OCI-LY7 (cell line): ENCODE measurements at regions not wholly inside any gene's neighbourhood (a gene's known extent, or its start where the extent isn't known, plus 50 kb on each side); places are given as distances from the start of the nearest gene placed in this dataset.

Experiments used
- BruUV-seq: library from RNA; stranded (reverse); fragments of 400-500 nt; replicated peaks from 2 replicates; lab custom pipeline; 2021; lab: Mats Ljungman, UMichigan
- CTCF ChIA-PET: fragments of 300-600 bp; sonication (Branson Sonifier 250); formaldehyde crosslinking; loops from one replicate; lab custom pipeline; 2022; ENCODE audit warnings: antibody characterized with exemption; ENCODE audit not compliant: unreplicated experiment; lab: Charles Lee
- POLR2A ChIA-PET: fragments of 300-600 bp; sonication (Branson Sonifier 250); formaldehyde crosslinking; loops from one replicate; lab custom pipeline; 2022; ENCODE audit warnings: antibody characterized with exemption; lab: Charles Lee
- DNase-seq: peaks from one replicate; pipeline ENCODE4 v3.0.0-alpha.2; 2015; ENCODE audit warnings: low spot score
- H2AFZ ChIP-seq: fragments of 200-600 bp; sonication (generic), shearing (Covaris generic); 2 replicates; pipeline ENCODE4 v1.6.1; 2014; ENCODE audit warnings: mild to moderate bottlenecking, antibody characterized with exemption, low read length, moderate library complexity
- H3K27ac ChIP-seq: fragments of 200-600 bp; sonication (generic); 2 replicates; pipeline ENCODE4 v1.5.1; 2014; ENCODE audit warnings: mixed run types, low read depth, mild to moderate bottlenecking, moderate library complexity, low read length, inconsistent platforms; ENCODE audit not compliant: poor library complexity, severe bottlenecking
- H3K36me3 ChIP-seq: fragments of 200-600 bp; sonication (generic); 2 replicates; pipeline ENCODE4 v1.6.1; 2014; ENCODE audit warnings: mild to moderate bottlenecking, antibody characterized with exemption, low read length, moderate library complexity, mixed read lengths; ENCODE audit not compliant: insufficient read depth
- H3K4me1 ChIP-seq: fragments of 200-600 bp; sonication (generic); 2 replicates; pipeline ENCODE4 v1.5.1; 2014; ENCODE audit warnings: mild to moderate bottlenecking, low read length; ENCODE audit not compliant: insufficient read depth, poor library complexity, severe bottlenecking
- H3K4me2 ChIP-seq: fragments of 200-600 bp; sonication (generic); 2 replicates; pipeline ENCODE4 v1.6.1; 2014; ENCODE audit warnings: mild to moderate bottlenecking, low read length
- H3K4me3 ChIP-seq: fragments of 200-600 bp; sonication (generic); 2 replicates; pipeline ENCODE4 v1.5.1; 2014; ENCODE audit warnings: mild to moderate bottlenecking, low read depth, low read length; ENCODE audit not compliant: poor library complexity, severe bottlenecking
- H3K79me2 ChIP-seq: fragments of 200-600 bp; sonication (generic); 2 replicates; pipeline ENCODE4 v1.6.1; 2016; ENCODE audit warnings: low read depth, mild to moderate bottlenecking, low read length, moderate library complexity, mixed read lengths; ENCODE audit not compliant: insufficient read depth
- H3K9me2 ChIP-seq: fragments of 200-600 bp; sonication (generic); 2 replicates; pipeline ENCODE4 v1.6.1; 2016; ENCODE audit warnings: mild to moderate bottlenecking, low read length, mixed read lengths; ENCODE audit not compliant: insufficient read depth
- H3K9me3 ChIP-seq: fragments of 200-600 bp; sonication (generic); 2 replicates; pipeline ENCODE4 v1.6.1; 2014; ENCODE audit warnings: mild to moderate bottlenecking, mixed run types, low read length, mixed read lengths
- H4K20me1 ChIP-seq: fragments of 200-600 bp; sonication (generic); 2 replicates; pipeline ENCODE4 v1.6.1; 2014; ENCODE audit warnings: mild to moderate bottlenecking, antibody characterized with exemption, low read length, moderate library complexity, mixed read lengths; ENCODE audit not compliant: insufficient read depth
- CTCF ChIP-seq: fragments of 200-600 bp; sonication (generic); conservative IDR thresholded peaks from 2 replicates; pipeline ENCODE4 v1.5.1; 2014; ENCODE audit warnings: mild to moderate bottlenecking, antibody characterized with exemption, low read length, moderate library complexity, mixed read lengths
- EZH2phosphoT487 ChIP-seq: fragments of 200-600 bp; sonication (generic); IDR thresholded peaks from 2 replicates; pipeline ENCODE4 v1.6.1; 2018; ENCODE audit warnings: low read depth, borderline replicate concordance, mild to moderate bottlenecking, mixed run types, antibody characterized with exemption, low read length, moderate library complexity, mixed read lengths
- intact Hi-C: fragments of 100-400 bp; cut with micrococcal nuclease; formaldehyde crosslinking; loops from one replicate; pipeline ENCODE4 v1.10.0; 2022; ENCODE audit not compliant: unreplicated experiment

DNA sequence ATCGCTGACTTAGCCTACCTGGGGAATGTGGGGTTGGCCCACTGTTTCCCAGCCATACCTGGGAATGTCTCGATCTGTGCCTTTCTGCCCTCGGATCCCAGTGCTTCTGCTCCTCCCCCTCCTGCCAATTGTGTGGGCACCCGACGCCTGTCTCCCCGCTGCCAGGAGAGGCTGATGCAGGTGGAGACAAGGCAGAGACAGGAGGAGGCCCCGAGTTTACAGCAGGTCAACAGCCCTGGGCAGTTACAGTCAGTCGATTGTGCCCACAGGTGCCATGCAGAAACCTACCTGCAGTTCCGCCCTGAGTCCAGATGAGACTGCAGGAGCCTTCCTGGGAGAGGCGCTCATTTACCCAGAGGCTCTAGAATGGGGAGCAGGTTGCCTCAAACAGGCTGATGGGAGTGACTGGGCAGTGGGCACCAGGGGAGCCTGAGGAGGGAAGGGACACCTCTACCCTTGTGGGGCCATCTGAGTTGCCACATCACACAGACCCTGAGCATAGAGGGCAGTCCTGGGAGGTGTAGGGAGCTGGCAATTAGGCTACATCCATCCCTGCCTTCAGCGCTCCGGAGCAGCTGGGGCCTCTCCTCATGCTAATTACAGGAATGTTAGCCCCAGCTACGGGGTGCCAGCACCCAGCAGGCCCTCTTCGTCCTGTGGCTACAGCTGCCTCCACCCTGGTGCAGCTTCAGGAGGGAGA lies 300.1 kb downstream of the NDUFA10 start:
- H3K36me3 ChIP-seq = no peaks in the 10 kb centered on the region
- POLR2A ChIA-PET = no interaction called here
- no peaks in the 10 kb centered on the region for H3K79me2 ChIP-seq
- intact Hi-C loops = no loop called here
- no peak overlapping the region for H2AFZ ChIP-seq
- no peak for TF ChIP-seq CTCF
- no peak for TF ChIP-seq EZH2phosphoT487
- H3K4me2 ChIP-seq = no peak overlapping the region
- no peak overlapping the region for H3K4me3 ChIP-seq
- CTCF ChIA-PET = no interaction called here
- DNase-seq = no peak
- no peaks in the 10 kb centered on the region for H3K9me2 ChIP-seq
- no peak overlapping the region for H3K27ac ChIP-seq
- H3K9me3 ChIP-seq = no peaks in the 10 kb centered on the region
- H4K20me1 ChIP-seq = no peaks in the 10 kb centered on the region
- H3K4me1 ChIP-seq = no peaks in the 10 kb centered on the region
- no TSS peak for BruUV-seq

GRCh38 chr2:239724194-239724849 lies 300.8 kb downstream of the NDUFA10 start:
- no peak for DNase-seq
- Histone ChIP-seq H3K27ac (no peak overlapping the region), H3K9me3 (no peaks in the 10 kb centered on the region), H3K4me2 (no peak overlapping the region), H4K20me1 (no peaks in the 10 kb centered on the region), H2AFZ (no peak overlapping the region), H3K9me2 (no peaks in the 10 kb centered on the region), H3K36me3 (no peaks in the 10 kb centered on the region), H3K4me1 (no peaks in the 10 kb centered on the region), H3K79me2 (no peaks in the 10 kb centered on the region), H3K4me3 (no peak overlapping the region)
- POLR2A ChIA-PET = no interaction called here
- intact Hi-C loops = no loop called here
- BruUV-seq = no TSS peak
- CTCF ChIA-PET = no interaction called here
- no peak for TF ChIP-seq CTCF
- TF ChIP-seq EZH2phosphoT487 = no peak
